ENCODE measurements at regions not wholly inside any gene's neighbourhood (a gene's known extent, or its start where the extent isn't known, plus 50 kb on each side); places are given as distances from the start of the nearest gene placed in this dataset.

GRCh38 chr3:72232777-72233176 is 447.8 kb upstream of the PROK2 start:
- Histone ChIP-seq H3K9ac (ENCODE audit: low read length) (no peak overlapping the region), H3F3A (ENCODE audit: insufficient read depth, low read length) (no peaks in the 10 kb centered on the region), H3K36me3 (replicated peaks; ENCODE audit: insufficient read depth, low read length) (no peaks in the 10 kb centered on the region), H3K4me3 (ENCODE audit: low read length) (no peak overlapping the region), H3K27ac (ENCODE audit: low read length) (no peak overlapping the region), H3K9me3 (replicated peaks; ENCODE audit: insufficient read depth, low read length) (no peaks in the 10 kb centered on the region), H3K4me2 (ENCODE audit: low read depth, low read length) (no peak overlapping the region), H3K4me1 (ENCODE audit: low read length) (no peaks in the 10 kb centered on the region), H3K9me2 (replicated peaks; ENCODE audit: insufficient read depth, low read length) (no peaks in the 10 kb centered on the region), H2AFZ (ENCODE audit: low read length) (no peak overlapping the region), H3K79me2 (ENCODE audit: low read length) (no peaks in the 10 kb centered on the region), H3K27me3 (replicated peaks; ENCODE audit: insufficient read depth, low read length) (no peaks in the 10 kb centered on the region), H4K20me1 (ENCODE audit: insufficient read depth, low read length) (no peaks in the 10 kb centered on the region)
- TF ChIP-seq, protein P1, sequence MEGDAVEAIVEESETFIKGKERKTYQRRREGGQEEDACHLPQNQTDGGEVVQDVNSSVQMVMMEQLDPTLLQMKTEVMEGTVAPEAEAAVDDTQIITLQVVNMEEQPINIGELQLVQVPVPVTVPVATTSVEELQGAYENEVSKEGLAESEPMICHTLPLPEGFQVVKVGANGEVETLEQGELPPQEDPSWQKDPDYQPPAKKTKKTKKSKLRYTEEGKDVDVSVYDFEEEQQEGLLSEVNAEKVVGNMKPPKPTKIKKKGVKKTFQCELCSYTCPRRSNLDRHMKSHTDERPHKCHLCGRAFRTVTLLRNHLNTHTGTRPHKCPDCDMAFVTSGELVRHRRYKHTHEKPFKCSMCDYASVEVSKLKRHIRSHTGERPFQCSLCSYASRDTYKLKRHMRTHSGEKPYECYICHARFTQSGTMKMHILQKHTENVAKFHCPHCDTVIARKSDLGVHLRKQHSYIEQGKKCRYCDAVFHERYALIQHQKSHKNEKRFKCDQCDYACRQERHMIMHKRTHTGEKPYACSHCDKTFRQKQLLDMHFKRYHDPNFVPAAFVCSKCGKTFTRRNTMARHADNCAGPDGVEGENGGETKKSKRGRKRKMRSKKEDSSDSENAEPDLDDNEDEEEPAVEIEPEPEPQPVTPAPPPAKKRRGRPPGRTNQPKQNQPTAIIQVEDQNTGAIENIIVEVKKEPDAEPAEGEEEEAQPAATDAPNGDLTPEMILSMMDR (IDR thresholded peaks at IDR 0.05; ENCODE audit: low read length): no peak
- TF ChIP-seq EZH2phosphoT487 (IDR thresholded peaks at IDR 0.05; ENCODE audit: low read length): no peak
- TF ChIP-seq EZH2 (optimal IDR thresholded peaks at IDR 0.05; ENCODE audit: low read depth, low read length): no peak
- DNase-seq: no peak

- no peaks in the 10 kb centered on the region for H3F3A ChIP-seq (ENCODE audit: insufficient read depth, low read length)
- no peak overlapping the region for H2AFZ ChIP-seq (ENCODE audit: low read length)
These were observed 447.4 kb upstream of the PROK2 start for GRCh38 chr3:72232331-72232730.

GRCh38 chr3:72231439-72232196 is 446.7 kb upstream of the PROK2 start:
- no peaks in the 10 kb centered on the region for H3K9me3 ChIP-seq (replicated peaks; ENCODE audit: insufficient read depth, low read length)
- H3K4me1 ChIP-seq (ENCODE audit: low read length): no peaks in the 10 kb centered on the region
- H3K9me2 ChIP-seq (replicated peaks; ENCODE audit: insufficient read depth, low read length): no peaks in the 10 kb centered on the region
- H3K27me3 ChIP-seq (replicated peaks; ENCODE audit: insufficient read depth, low read length): no peaks in the 10 kb centered on the region
- no peaks in the 10 kb centered on the region for H4K20me1 ChIP-seq (ENCODE audit: insufficient read depth, low read length)
- no peak overlapping the region for H3K27ac ChIP-seq (ENCODE audit: low read length)
- no peaks in the 10 kb centered on the region for H3K36me3 ChIP-seq (replicated peaks; ENCODE audit: insufficient read depth, low read length)
- TF ChIP-seq EZH2 (optimal IDR thresholded peaks at IDR 0.05; ENCODE audit: low read depth, low read length) (no peak), EZH2phosphoT487 (IDR thresholded peaks at IDR 0.05; ENCODE audit: low read length) (no peak)
- TF ChIP-seq, protein P1 (IDR thresholded peaks at IDR 0.05; ENCODE audit: low read length): no peak
- H3K79me2 ChIP-seq (ENCODE audit: low read length): no peaks in the 10 kb centered on the region
- no peak overlapping the region for H2AFZ ChIP-seq (ENCODE audit: low read length)
- H3K4me2 ChIP-seq (ENCODE audit: low read depth, low read length): no peak overlapping the region
- no peak overlapping the region for H3K4me3 ChIP-seq (ENCODE audit: low read length)
- no peak overlapping the region for H3K9ac ChIP-seq (ENCODE audit: low read length)
- DNase-seq: no peak
- no peaks in the 10 kb centered on the region for H3F3A ChIP-seq (ENCODE audit: insufficient read depth, low read length)

More at GRCh38 chr3:72232331-72232730, 447.4 kb upstream of the PROK2 start:
- Histone ChIP-seq H3K4me1 (ENCODE audit: low read length) (no peaks in the 10 kb centered on the region), H3K4me2 (ENCODE audit: low read depth, low read length) (no peak overlapping the region), H3K9me3 (replicated peaks; ENCODE audit: insufficient read depth, low read length) (no peaks in the 10 kb centered on the region), H3K9ac (ENCODE audit: low read length) (no peak overlapping the region), H3K4me3 (ENCODE audit: low read length) (no peak overlapping the region), H3K79me2 (ENCODE audit: low read length) (no peaks in the 10 kb centered on the region), H3K27ac (ENCODE audit: low read length) (no peak overlapping the region), H3K27me3 (replicated peaks; ENCODE audit: insufficient read depth, low read length) (no peaks in the 10 kb centered on the region), H3K9me2 (replicated peaks; ENCODE audit: insufficient read depth, low read length) (no peaks in the 10 kb centered on the region), H3K36me3 (replicated peaks; ENCODE audit: insufficient read depth, low read length) (no peaks in the 10 kb centered on the region), H4K20me1 (ENCODE audit: insufficient read depth, low read length) (no peaks in the 10 kb centered on the region)
- DNase-seq: no peak
- TF ChIP-seq EZH2 (optimal IDR thresholded peaks at IDR 0.05; ENCODE audit: low read depth, low read length) (no peak), EZH2phosphoT487 (IDR thresholded peaks at IDR 0.05; ENCODE audit: low read length) (no peak)
- TF ChIP-seq, protein P1 (IDR thresholded peaks at IDR 0.05; ENCODE audit: low read length): no peak
